Upper lobe of left lung (tissue), 6 donors: ENCODE measurements at regions not wholly inside any gene's neighbourhood (a gene's known extent, or its start where the extent isn't known, plus 50 kb on each side); places are given as distances from the start of the nearest gene placed in this dataset.

Experiments used
- ATAC-seq, 2 donors: fragments of 200-7000 bp; cut with Tn5 transposase; one replicate each; pipeline ENCODE4 v1.9.1; 2022; ENCODE audit warnings: mild to moderate bottlenecking in 2 of 2, moderate library complexity in 2 of 2; ENCODE audit not compliant: low FRiP score in 2 of 2
- DNase-seq, 2 donors: peaks; one replicate each; pipeline ENCODE4 v3.0.0-alpha.2; 2019 to 2020
- H3K27ac ChIP-seq, 4 donors: fragments of 200-600 bp; sonication (generic); one replicate each; pipeline ENCODE4 v1.5.1; 2016 to 2019
- H3K27me3 ChIP-seq, 4 donors: fragments of 200-600 bp; sonication (generic); one replicate each; pipeline ENCODE4 v1.5.1; 2017 to 2019
- H3K36me3 ChIP-seq, 4 donors: fragments of 200-600 bp; sonication (generic); one replicate each; pipeline ENCODE4 v1.5.1; 2016 to 2019
- H3K4me1 ChIP-seq, 4 donors: fragments of 200-600 bp; sonication (generic); one replicate each; pipeline ENCODE4 v1.5.1; 2018 to 2019
- H3K4me3 ChIP-seq, 4 donors: fragments of 200-600 bp; sonication (generic); one replicate each; pipeline ENCODE4 v1.5.1; 2017 to 2019; ENCODE audit warnings: mild to moderate bottlenecking in 2 of 4, moderate library complexity in 1 of 4
- H3K9me3 ChIP-seq, 4 donors: fragments of 200-600 bp; sonication (generic); one replicate each; pipeline ENCODE4 v1.5.1; 2018 to 2019
- EP300 ChIP-seq, 4 donors: sonication (generic); formaldehyde crosslinking; IDR thresholded peaks; one replicate each; pipeline ENCODE4 v1.5.1; 2017; ENCODE audit warnings: antibody characterized with exemption in 4 of 4, control low read depth in 2 of 4
- POLR2A ChIP-seq, 4 donors: fragments of 450-650 bp; IDR thresholded peaks; one replicate each; pipeline ENCODE4 v1.5.1; 2016 to 2017; ENCODE audit warnings: antibody characterized with exemption in 4 of 4, mild to moderate bottlenecking in 2 of 4
- POLR2AphosphoS5 ChIP-seq, 2 donors: sonication (generic); formaldehyde crosslinking; IDR thresholded peaks; one replicate each; pipeline ENCODE4 v1.5.1; 2017; ENCODE audit warnings: antibody characterized with exemption in 2 of 2
- WGBS, 2 donors: methylation state at CpG; one replicate each; pipeline ENCODE4 v1.1.5; 2017 to 2018; 5-methylcytosine and 5-hydroxymethylcytosine counted together
- TF ChIP-seq, protein P1 (sequence below), 6 experiments: fragments of 450-650 bp in 4 of 6; fragments of 200-600 bp in 2 of 6; sonication (generic) in 2 of 6; IDR thresholded peaks; one replicate each; pipeline ENCODE4 v1.5.1; 2016 to 2019; ENCODE audit warnings: antibody characterized with exemption in 6 of 6
- donor health status: DM: no; HTN: no; CAD: no; lungs with moderate emphysema.
- donor health status: DM: no; HTN: yes; CAD: no; lungs with severe emphysema.

DNA sequence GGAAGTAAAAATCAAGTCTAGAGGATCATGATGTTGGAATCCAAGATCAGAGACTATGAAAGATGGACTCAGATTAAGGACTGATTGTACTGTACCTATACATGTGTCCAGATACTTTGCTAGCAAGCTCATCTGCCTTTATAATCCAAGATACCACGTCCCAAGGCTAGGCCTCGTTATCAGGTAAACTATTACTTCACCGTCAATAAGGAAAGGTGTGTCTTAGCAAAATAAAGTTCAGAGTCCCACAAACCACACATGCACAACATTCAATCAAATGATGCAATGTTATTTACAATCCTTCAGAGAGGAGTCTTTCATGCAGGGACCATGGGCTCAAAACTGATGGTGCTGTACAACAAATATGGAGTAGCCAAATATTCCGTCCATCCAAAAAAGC is 1092.9 kb downstream of the IGSF11 start:
- Histone ChIP-seq H3K9me3 (peaks cover 0 to 4% (median 0%) of the 10 kb centered on the region in 4 donors), H3K36me3 (no peaks in the 10 kb centered on the region), H3K4me3 (no peak overlapping the region), H3K27ac (no peak overlapping the region), H3K4me1 (no peaks in the 10 kb centered on the region), H3K27me3 (no peaks in the 10 kb centered on the region)
- ATAC-seq = no peak
- no peak for DNase-seq
- TF ChIP-seq POLR2AphosphoS5 (IDR thresholded peaks at IDR 0.05) = no peak
- no peak for TF ChIP-seq EP300 (IDR thresholded peaks at IDR 0.05)
- no peak for TF ChIP-seq POLR2A (IDR thresholded peaks at IDR 0.05)
- TF ChIP-seq, protein P1, sequence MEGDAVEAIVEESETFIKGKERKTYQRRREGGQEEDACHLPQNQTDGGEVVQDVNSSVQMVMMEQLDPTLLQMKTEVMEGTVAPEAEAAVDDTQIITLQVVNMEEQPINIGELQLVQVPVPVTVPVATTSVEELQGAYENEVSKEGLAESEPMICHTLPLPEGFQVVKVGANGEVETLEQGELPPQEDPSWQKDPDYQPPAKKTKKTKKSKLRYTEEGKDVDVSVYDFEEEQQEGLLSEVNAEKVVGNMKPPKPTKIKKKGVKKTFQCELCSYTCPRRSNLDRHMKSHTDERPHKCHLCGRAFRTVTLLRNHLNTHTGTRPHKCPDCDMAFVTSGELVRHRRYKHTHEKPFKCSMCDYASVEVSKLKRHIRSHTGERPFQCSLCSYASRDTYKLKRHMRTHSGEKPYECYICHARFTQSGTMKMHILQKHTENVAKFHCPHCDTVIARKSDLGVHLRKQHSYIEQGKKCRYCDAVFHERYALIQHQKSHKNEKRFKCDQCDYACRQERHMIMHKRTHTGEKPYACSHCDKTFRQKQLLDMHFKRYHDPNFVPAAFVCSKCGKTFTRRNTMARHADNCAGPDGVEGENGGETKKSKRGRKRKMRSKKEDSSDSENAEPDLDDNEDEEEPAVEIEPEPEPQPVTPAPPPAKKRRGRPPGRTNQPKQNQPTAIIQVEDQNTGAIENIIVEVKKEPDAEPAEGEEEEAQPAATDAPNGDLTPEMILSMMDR (IDR thresholded peaks at IDR 0.05) = no peak
- 86 to 88% methylated on average over 4 of the region's 4 CpGs for WGBS, 2 donors

DNA sequence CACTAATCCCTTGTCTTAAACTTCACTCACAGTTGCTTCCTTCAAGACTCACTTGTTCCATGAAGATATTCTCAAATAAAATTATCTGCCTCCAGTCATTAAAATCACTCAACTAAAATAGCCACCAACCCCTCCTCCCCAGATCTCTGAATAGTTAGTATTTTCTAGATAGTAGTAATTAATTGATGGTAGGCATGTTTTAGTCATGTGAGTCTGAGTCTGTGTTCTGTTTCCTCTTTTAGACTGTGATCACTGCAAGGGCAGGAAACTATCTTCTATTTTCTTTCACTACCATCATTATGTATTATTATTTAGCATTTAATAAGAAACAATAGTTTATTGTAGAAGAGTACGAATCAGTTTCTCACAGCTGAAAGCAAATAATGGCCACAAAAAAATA is 1080.5 kb downstream of the IGSF11 start:
- no peak overlapping the region for H3K4me3 ChIP-seq
- H3K4me1 ChIP-seq = no peaks in the 10 kb centered on the region
- TF ChIP-seq EP300 (IDR thresholded peaks at IDR 0.05) (no peak), POLR2A (IDR thresholded peaks at IDR 0.05) (no peak), POLR2AphosphoS5 (IDR thresholded peaks at IDR 0.05) (no peak)
- TF ChIP-seq, protein P1 (IDR thresholded peaks at IDR 0.05) = no peak
- no peak overlapping the region for H3K27ac ChIP-seq
- DNase-seq (no peak), ATAC-seq (no peak)
- no peaks in the 10 kb centered on the region for H3K36me3 ChIP-seq
- no peaks in the 10 kb centered on the region for H3K27me3 ChIP-seq
- no peaks in the 10 kb centered on the region for H3K9me3 ChIP-seq
- 78 to 86% methylated on average over 1 of the region's 1 CpG for WGBS, 2 donors

DNA sequence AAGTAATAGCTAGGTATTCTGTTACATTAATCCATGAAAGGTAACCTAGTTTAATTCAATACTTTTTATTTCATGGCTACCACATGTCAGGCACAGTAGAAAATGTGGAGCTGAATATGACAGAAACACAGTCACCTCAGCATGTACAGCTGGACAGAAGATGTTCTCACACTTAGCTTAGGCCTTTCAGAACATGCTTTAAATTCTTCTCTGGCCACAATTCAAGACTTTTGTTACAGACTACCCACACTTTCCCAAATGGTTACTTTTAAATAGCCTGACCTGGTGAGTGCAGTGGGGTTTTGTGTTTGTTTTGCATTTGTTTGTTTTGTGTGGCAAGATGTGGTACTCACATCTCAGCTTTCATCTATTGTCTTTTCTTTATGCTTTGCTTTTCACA is 1079.5 kb downstream of the IGSF11 start:
- DNase-seq = no peak
- Histone ChIP-seq H3K4me1 (no peaks in the 10 kb centered on the region), H3K4me3 (no peak overlapping the region), H3K9me3 (no peaks in the 10 kb centered on the region), H3K27me3 (no peaks in the 10 kb centered on the region), H3K36me3 (no peaks in the 10 kb centered on the region), H3K27ac (no peak overlapping the region)
- TF ChIP-seq POLR2A (IDR thresholded peaks at IDR 0.05) (no peak), EP300 (IDR thresholded peaks at IDR 0.05) (no peak), POLR2AphosphoS5 (IDR thresholded peaks at IDR 0.05) (no peak)
- TF ChIP-seq, protein P1 (IDR thresholded peaks at IDR 0.05) = no peak
- ATAC-seq = no peak

DNA sequence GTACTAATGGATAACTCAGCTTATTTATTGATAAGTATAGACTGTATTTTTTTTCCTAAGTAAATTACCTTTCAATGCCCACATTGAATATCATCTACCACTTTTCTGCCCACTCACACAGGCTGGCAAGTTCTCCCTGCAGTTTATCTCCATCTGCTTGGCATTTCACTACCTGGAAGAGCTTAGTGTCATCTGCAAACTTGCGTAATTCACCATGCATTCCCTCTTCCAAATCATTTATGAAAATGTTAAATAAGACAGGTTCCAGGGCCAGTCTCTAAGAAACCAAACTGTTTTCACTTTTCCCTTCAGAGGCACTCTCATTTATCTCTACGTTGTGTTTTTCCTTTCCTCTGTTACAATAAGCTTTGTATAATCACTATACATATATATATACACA is 1076.6 kb downstream of the IGSF11 start:
- no peak for ATAC-seq
- 83 to 86% methylated on average over 2 of the region's 2 CpGs for WGBS, 2 donors
- Histone ChIP-seq H3K4me3 (no peak overlapping the region), H3K4me1 (no peaks in the 10 kb centered on the region), H3K9me3 (no peaks in the 10 kb centered on the region), H3K36me3 (no peaks in the 10 kb centered on the region), H3K27ac (no peak overlapping the region), H3K27me3 (no peaks in the 10 kb centered on the region)
- TF ChIP-seq POLR2A (IDR thresholded peaks at IDR 0.05) = no peak
- TF ChIP-seq EP300 (IDR thresholded peaks at IDR 0.05) = no peak
- TF ChIP-seq, protein P1 (IDR thresholded peaks at IDR 0.05) = no peak
- TF ChIP-seq POLR2AphosphoS5 (IDR thresholded peaks at IDR 0.05) = no peak
- DNase-seq = no peak

DNA sequence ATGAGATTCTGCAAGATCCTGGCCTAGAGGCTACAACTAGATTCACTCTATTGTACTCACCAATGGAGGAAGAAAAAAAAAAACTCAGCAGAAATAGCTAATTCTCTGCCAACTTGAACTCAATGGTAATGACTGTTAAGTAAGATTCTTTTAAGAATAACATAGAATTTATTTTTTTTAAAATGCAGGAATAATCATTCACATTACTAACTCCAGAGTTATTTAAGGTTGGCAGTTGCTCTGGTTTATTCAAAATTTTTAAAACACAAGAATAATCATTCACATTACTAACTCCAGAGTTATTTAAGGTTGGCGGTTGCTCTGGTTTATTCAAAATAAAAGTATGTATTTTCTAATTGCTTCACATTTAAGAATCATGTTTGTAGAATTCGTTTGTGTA is 1071.9 kb downstream of the IGSF11 start:
- no peaks in the 10 kb centered on the region for H3K9me3 ChIP-seq
- TF ChIP-seq, protein P1 (IDR thresholded peaks at IDR 0.05) = no peak
- TF ChIP-seq EP300 (IDR thresholded peaks at IDR 0.05) (no peak), POLR2AphosphoS5 (IDR thresholded peaks at IDR 0.05) (no peak), POLR2A (IDR thresholded peaks at IDR 0.05) (no peak)
- 62 to 72% methylated on average over 2 of the region's 2 CpGs for WGBS, 2 donors
- no peaks in the 10 kb centered on the region for H3K36me3 ChIP-seq
- DNase-seq (no peak), ATAC-seq (no peak)
- no peaks in the 10 kb centered on the region for H3K27me3 ChIP-seq
- H3K27ac ChIP-seq = no peak overlapping the region
- H3K4me1 ChIP-seq = no peaks in the 10 kb centered on the region
- no peak overlapping the region for H3K4me3 ChIP-seq
